ENCODE measurements at regions not wholly inside any gene's neighbourhood (a gene's known extent, or its start where the extent isn't known, plus 50 kb on each side); places are given as distances from the start of the nearest gene placed in this dataset.

GRCh38 chr14:34029921-34030334 is 79.1 kb upstream of the EGLN3 start:
- TF ChIP-seq CTCF (IDR thresholded peaks at IDR 0.05) (no peak), EZH2 (IDR thresholded peaks at IDR 0.05) (no peak)
